HTR-8/SVneo (cell line): ENCODE measurements at regions not wholly inside any gene's neighbourhood (a gene's known extent, or its start where the extent isn't known, plus 50 kb on each side); places are given as distances from the start of the nearest gene placed in this dataset.
"Not testable (repeated sequence)": the region's sequence is repeated elsewhere in the genome, so short reads cannot be mapped to it uniquely, and the experiment has no call there.

Experiments used
- DNase-seq: peaks from one replicate; pipeline ENCODE4 v3.0.0; 2011; ENCODE audit warnings: low spot score, mixed read lengths; ENCODE audit not compliant: insufficient read length
- FAIRE-seq: peaks from 2 replicates; lab custom pipeline; 2011; peaks lifted over from hg19 to GRCh38; lab: Jason Lieb, UNC

DNA sequence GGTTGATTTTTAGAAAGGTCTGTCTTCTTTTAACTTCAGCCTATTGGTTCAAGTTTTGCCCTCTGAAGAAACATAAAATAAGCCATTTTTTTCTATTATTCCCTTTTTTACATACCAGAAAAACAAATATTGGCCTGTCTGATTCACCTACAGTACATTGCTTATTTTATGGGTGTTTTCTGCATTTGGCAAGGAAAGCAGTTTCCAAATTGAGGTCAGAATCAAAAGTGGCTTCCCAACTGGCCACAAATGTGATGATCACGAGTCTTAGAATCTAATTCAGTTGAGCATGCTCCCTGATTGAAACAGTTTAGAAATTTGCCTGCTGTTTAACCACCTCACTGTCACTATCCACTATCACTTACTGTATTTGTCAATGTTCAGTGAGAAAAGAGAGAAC, 106.9 kb upstream of the CHMP2B start:
- FAIRE-seq (no peak), DNase-seq (no peak)

DNA sequence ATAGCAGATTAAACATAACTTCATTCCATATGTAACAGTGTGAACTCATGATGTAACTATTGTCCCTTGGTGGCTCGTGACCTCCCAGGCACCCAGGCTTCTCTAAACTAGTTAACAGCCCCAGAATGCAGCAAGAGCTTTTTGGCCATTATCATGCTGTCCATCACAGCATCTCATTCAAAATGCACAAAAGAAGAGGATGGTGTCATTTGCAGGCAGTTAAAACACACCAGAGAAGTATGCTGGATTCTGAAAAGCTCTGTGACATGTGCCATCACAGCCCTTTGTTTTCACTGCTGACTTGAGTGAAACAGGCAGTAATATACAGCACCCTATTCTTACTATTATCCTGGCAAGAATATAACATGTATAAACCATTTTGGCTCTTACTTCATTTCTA, 117.6 kb upstream of the CHMP2B start:
- no peak for FAIRE-seq

DNA sequence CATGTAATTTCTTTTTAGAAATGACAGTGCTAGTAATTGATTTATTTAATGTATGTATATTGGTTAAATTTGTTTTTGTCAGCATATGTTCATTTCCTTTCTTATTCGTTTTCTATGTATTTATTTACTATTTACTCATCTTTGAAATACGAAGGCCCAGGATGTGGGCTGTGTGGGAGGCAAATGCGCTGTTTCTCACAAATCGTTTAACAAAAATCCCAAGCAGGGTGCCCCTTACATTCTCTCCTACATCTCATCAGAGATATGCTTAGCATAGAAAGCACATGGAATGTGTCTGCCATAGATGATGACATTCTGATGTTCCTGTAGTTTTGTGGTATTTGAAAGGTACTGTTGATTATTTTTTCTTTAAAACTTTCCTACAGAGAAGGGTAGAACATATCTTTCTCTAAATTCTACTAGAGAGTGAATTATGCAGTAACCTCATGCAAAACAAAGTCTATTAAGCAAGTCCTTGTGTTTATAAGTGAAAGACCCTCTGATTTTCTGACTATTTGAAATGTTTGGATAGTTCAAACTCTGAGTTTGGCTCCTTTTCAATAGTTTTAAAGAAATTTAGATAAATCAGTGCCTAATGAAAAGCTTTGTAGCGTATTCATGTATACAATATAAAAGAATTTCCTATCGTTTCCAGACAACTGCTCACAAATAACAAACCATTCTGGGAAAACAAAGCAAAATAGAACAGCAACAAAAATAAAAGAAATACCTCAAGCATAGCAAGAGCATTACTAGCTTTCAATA, 111.1 kb upstream of the VGLL3 start:
- DNase-seq (no peak), FAIRE-seq (no peak)

More for the DNA sequence above, 117.6 kb upstream of the CHMP2B start:
- DNase-seq = no peak

DNA sequence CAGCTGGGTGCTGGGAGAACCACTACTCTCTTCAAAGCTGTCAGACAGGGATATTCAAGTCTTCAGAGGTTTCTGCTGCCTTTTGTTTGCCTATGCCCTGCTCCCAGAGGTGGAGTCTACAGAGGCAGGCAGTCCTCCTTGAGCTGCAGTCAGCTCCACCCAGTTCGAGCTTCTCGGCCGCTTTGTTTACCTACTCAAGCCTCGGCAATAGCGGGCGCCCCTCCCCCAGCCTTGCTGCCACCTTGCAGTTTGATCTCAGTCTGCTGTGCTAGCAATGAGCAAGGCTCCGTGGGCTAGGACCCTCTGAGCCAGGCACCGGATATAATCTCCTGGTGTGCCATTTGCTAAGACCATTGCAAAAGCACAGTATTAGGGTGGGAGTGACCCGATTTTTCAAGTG, 106.8 kb upstream of the VGLL3 start:
- not testable (repeated sequence) for FAIRE-seq, DNase-seq

DNA sequence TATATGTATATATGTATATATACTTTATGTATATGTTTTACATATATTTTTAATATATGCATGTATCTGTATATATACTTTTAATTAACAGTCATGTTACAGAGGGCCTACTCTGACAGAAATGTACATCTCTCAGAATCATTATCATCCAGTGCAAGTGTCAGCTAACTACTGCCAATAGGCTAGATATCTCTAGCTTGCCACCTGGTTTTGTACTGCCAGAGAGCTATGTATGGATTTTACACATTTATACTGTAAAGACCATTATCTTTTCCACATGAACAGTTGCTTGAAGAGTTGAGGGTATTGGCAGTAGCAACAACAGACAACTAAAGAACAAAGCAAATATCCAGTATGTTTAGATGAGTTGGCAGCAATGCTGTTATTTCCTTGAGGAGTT, 99.7 kb upstream of the VGLL3 start:
- no peak for FAIRE-seq
- DNase-seq = no peak

DNA sequence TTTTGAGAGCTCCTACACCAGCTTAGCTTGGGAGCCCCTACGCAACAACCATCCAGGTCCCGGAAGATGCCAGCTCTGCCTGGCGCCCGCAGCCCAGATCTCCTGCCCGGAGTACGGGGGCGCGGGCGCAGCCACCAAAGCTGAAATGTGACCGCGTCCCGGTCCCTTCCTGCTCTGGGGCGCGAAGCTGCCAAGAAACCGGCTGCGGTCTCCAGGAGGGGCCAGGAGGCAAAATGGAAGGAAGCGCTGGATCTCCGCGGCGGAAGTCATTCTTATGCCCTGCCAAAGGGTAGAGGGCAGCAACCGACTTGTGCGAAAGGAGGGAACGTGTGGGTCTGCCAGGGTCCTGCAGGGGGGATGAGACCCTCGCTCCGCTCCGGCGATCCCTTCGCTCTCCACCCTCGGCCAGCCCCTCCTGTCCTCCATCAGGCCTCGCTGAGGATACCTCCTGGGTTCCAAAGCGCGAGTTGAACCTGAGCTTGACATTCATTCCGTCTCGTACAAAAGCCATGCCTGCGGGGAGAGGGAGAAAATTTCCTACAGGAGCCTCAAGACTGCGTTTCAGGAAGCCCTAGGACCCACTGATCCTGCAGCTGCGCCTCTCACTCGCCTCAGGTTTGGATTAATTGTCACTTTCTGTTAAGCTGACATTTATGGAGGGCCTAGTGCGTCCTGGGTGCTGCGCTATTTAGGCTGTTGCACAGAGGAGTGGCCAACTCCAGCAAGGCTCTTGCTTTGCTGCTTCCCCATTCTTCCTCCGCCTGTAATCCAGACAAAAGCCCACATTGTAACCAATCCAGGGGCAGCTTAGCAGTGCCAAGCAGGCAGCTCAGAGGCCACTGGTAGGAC, 98.3 kb upstream of the VGLL3 start:
- FAIRE-seq = no peak
- peak; percentile 31 for DNase-seq

DNA sequence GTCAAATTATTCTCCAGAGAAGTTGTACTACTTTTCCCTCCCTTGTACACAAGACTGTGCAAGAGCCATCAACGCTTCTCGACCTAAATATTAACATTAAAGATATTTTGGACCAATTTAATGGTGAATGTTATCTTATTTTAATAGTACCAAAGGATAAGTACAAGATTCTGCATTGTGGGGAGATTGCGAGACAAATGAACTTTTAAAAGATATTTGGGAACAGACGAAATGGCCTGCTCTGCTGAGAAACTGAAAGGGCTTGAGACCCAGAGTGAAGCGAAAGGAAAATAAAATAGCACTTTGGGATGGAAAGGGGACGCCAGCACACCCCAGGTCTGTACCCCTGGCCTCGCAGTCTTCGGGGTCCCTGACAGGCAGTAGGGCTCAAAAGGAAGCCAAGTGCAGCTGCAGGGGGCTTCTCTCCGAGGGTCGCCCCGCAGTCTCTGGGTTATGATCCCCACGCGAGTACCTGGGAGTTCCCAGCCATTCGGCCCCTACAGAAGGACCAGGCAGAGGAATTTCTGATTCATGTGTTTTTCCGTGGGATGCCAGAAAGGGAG, 97.6 kb upstream of the VGLL3 start:
- DNase-seq (no peak), FAIRE-seq (no peak)

DNA sequence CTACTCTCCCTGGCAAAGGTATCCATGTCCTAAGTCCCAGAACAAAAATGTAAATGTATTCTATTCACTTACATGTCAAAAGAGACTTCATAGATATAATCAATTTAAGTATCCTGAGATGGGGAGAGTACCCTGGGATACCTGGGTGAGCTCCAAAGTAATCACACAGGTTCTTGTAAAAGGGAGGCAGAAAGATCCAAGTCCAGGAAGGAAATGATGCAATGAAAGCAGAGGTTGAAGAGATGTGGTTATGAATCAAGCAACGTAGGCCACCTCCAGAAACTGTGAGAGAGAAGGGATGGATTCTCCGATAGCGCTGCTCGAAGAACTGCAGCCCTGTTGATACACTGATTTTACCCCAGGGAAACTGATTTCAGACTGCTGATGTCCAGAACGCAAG, 93.9 kb upstream of the VGLL3 start:
- FAIRE-seq (no peak), DNase-seq (no peak)

DNA sequence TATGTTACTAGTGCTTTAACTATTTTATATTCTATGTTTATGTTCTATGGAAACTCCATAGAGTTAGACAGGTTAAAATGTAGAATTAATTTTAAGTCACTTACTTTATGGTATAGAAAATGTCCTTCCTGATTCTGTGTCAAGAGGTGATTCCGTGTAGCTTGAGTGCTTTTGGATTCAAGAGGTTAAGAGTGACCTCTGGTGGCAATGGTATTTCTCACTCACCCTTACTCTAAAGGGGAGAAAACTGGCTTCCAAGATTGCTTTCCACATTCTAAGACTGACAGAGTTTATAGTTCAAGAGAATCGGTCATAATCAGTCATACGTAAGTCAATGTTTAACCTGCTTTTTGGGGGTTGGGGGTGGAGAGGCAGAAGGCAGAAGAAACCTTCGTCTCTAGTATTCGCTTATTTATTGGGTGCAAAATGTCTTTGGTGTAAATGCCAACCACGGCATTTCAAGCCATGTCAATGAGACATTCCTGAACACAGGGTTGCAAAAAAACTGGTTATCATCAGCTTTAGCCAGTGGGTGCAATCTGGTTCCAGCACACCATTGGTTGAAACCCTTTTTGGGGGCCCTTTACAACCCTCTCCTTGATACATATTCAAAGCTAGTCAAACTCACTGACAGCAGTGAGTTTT, 92.0 kb upstream of the VGLL3 start:
- peak; percentile 38 for FAIRE-seq
- DNase-seq = peak; percentile 52

DNA sequence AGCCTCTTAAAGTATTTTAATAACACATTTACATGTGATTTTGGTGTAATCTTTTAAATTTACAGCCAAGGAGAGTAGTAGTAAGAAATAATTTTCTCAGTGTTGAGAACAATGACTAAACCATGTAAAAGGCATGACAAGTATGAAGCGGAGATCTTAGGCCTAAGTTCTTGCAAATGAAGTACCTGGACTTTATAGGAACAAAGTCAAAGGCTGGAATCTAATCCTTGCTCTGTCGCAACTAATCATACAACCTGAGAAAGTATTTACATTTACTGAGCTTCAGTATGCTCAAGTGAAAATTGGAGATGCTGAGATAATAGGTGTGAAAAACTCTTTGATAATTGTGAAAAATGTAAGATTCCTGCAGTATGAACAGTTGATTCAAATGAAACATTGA, 86.4 kb upstream of the VGLL3 start:
- no peak for DNase-seq
- no peak for FAIRE-seq

DNA sequence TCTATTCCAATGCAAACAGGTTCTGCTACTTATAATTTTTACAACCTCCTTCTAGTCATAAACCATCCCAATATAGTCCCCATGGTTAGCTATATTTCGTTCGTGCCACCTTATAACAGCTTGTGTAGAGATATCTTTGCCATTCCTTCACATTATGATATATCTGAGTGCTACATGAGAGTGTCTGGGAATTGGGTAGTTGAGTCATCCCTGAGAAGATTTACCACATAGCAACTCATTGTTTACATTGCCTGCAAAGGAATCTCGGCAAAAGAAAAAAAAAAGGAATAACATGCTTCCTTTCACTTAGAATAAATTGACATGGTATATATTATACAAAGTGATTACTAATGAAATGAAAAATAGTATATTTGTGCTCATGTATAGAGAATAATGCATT, 86.0 kb upstream of the VGLL3 start:
- peak; percentile 38 for DNase-seq
- FAIRE-seq = peak; percentile 28

DNA sequence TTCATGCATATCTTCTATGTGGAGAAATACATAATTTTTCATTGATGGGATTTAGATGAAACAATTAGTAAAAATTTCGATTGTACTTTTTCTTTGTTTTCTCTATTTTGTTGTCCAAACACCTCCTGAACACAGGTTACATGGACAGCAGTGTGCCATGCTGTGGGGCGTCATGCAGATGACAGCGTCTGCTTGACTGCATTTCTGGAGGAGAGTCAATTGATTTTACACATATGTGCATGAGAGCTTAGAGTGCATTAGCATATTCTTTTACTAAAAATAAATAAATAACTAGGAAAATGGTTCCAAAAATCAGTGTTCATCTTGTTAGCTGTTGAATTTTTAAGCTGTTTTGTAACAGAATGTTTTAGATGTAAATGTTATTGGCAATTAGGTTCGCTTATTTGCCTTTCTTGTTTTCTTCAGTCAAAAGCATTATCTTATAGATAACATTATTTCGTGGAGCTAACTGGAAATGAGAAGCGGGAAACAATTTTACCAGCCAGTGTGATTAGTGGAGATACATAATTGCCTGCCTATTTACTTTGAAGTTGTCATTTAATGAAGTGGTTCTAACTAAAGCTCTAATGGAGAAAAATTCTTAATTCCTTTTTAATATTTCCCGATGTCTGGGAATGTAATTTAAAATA, 82.7 kb upstream of the VGLL3 start:
- no peak for FAIRE-seq
- DNase-seq = no peak

DNA sequence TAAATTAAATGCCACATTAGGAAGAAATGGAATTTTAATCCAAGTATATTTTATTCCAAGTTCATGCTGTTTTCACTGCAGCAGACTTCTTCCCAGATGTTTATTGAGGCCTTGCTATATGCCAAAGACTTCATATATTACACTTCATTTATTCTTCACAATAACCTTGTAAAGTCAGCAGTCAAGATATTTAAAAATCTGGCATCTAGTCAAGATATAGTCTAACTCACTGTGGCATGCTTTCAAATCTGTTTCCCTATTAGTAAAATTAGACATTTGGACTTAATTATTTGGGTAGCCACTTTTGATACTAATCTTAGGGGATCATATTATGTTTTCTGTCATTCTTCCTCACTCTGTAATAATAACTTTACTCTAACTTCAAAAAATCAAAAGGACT, 81.5 kb upstream of the VGLL3 start:
- FAIRE-seq = no peak
- no peak for DNase-seq

DNA sequence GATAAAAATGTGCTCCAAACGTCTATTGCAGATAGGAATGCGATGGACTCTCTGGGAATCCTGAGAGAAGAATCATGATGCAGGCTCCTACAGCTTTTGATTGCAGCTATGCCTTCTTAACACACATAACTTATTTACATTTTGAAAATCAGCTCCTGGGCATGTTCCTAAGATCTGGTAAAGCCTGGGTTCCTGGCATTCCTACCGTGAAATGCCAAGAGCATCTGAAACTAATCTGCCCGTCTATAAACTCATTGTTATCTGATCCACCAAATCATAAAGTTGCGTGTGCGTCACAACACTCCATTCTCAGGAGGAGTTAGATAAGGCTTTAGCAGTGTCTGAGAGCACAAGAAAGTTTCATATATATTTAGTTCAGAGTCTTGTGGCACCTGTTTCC, 79.0 kb upstream of the VGLL3 start:
- FAIRE-seq = no peak

DNA sequence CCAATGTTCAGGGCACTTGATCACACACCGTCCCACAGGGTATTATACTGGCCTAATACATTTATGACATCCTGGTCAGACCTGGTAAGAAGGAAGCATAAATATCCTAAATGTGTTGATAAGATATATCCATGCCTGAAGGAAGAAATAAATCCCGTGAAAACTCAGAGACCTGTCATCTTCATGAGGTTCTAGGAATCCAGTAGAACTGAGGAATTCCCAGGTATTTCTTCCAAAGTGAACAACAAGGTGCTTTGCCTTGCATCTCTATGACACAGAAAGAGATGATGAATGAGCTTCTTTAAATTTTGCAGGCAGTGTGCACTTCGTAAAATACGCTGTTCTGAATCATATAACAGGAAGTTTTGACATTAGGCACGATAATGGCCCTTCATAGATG, 78.1 kb upstream of the VGLL3 start:
- FAIRE-seq (no peak), DNase-seq (no peak)

More for the DNA sequence above, 79.0 kb upstream of the VGLL3 start:
- DNase-seq = no peak

DNA sequence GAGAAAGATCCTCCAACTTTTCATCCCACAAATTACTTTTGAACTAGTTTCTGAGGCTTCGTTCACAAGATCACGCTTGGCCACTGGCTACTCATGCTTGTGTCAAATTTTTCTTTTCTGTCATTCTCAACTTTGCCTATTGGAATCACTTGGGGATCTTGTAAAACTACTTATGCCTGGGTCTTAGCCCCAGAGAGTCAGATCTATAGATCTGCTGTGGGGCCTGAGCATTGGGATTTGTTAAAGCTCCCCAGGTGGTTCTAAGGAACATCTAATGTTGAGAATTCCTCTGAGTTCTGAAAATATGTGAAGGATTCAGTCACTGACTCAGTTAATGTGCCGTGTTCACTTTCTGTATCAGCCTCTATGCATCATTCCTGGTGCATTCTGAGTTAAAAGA, 71.7 kb upstream of the VGLL3 start:
- DNase-seq (no peak), FAIRE-seq (no peak)

DNA sequence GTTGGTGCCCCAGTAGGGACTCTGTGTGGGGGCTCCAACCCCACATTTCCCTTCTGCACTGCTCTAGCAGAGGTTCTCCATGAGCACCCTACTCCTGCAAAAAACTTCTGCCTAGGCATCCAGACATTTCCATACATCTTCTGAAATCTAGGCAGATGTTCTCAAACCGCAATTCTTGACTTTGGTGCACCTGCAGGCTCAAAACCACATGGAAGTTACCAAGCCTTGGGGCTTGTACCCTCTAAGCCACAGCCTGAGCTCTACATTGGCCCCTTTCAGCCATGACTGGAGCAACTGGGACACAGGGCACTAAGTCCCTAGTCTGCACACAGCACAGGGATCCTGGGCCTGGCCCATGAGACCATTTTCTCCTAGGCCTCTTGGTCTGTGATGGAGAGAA, 66.5 kb upstream of the VGLL3 start:
- no peak for FAIRE-seq
- no peak for DNase-seq

DNA sequence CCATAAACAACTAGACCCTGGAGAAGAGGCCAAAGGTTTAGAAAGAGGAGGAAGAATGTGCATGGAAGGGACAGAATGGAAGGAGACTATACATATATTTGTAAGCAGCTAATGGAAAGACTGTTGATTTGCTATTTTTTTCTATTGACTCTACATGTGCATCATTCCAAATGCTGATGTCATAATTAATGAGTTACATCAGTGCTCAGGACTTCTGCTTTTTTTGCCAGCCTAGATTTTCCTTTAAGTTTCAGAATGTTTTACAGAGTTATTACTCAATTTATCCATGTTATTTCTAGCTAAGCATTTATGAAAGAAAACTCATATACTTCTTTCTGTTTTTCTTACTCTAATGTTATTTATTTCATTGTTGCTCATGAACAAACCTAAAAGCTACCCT, 62.6 kb upstream of the VGLL3 start:
- no peak for FAIRE-seq
- no peak for DNase-seq

DNA sequence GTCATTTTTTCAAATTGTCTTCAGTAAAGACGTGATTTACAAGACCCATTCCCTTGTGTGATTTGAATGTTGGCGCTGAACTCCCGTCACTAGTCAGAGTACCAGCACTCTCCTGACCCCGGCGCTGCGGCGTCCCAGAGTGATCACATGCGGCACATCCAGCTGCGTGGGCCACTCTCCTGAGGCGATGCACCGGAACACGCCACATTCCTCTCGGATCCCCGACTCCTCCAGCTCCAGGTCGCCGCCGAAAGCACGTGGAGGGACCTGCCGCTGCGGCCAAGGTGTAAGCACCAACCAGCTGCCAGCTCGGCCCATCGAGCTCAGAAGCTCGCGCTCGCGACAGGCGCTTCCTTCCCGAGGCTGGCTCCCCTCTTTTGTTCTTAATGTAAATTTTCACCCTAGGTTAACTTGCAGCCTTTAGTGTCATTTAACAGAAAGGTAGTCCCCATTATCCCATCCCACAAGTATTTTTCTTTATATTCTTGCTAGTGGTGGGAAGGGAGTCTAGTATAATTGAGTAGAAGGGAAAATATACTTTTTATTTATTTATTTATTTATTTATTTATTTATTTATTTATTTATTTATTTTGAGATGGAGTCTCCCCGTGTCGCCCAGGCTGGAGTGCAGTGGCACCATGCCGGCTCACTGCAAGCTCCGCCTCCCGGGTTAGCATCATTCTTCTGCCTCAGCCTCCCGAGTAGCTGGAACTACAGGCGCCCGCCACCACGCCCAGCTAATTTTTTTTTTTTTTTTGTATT, 61.7 kb upstream of the VGLL3 start:
- no peak for FAIRE-seq

DNA sequence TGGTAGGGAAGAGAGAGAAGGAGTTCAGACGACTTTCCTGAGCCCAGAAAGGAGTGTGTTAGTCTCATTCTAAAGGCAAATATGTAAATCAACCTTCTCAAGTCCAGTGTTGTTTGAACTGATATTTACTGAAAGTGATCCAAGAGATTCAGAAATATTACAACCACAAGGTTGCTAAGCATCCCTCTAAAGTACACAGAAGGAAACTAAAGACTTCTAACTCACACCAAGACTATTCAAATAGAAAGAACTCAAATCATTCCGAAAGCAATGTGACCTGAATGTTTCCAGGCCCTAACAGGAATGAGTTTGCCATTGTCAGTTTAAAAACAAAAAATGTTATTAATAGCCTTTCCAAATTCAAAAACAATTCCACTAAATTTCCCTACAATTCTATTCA, 56.9 kb upstream of the VGLL3 start:
- FAIRE-seq = no peak
- DNase-seq = no peak

More for the DNA sequence above, 61.7 kb upstream of the VGLL3 start:
- no peak for DNase-seq
